Common myeloid progenitor, CD34-positive (primary cell): ENCODE measurements at regions not wholly inside any gene's neighbourhood (a gene's known extent, or its start where the extent isn't known, plus 50 kb on each side); places are given as distances from the start of the nearest gene placed in this dataset.
"Not testable (repeated sequence)": the region's sequence is repeated elsewhere in the genome, so short reads cannot be mapped to it uniquely, and the experiment has no call there.

Source experiments
- CTCF ChIA-PET: fragments of 350-600 bp; sonication (Branson Sonifier 250); formaldehyde crosslinking; loops from one replicate; lab custom pipeline; 2021; ENCODE audit warnings: antibody characterized with exemption; lab: Charles Lee
- POLR2A ChIA-PET: fragments of 350-600 bp; sonication (Branson Sonifier 250); formaldehyde crosslinking; loops from one replicate; lab custom pipeline; 2021; ENCODE audit warnings: antibody characterized with exemption; lab: Charles Lee
- DNase-seq, 3 donors: peaks; one replicate each; pipeline versions ENCODE4 v3.0.0 to v3.0.0-alpha.2; 2013
- H3K27ac ChIP-seq, 2 experiments: 1 replicate in 1 of 2; 2 replicates in 1 of 2; pipeline ENCODE4 v1.7.0; 2013; ENCODE audit warnings: inconsistent platforms in 2 of 2, low read length in 2 of 2, mild to moderate bottlenecking in 2 of 2, low read depth in 1 of 2, moderate library complexity in 1 of 2; ENCODE audit not compliant: severe bottlenecking in 2 of 2, insufficient read depth in 1 of 2, poor library complexity in 1 of 2
- H3K27me3 ChIP-seq, 5 experiments: replicated peaks in 2 of 5; 1 replicate in 3 of 5; 2 replicates in 2 of 5; pipeline versions ENCODE4 v1.6.1 to v1.7.0; 2013; ENCODE audit warnings: low read length in 4 of 5, mild to moderate bottlenecking in 2 of 5, moderate library complexity in 2 of 5, inconsistent platforms in 1 of 5; ENCODE audit not compliant: insufficient read depth in 5 of 5, control insufficient read depth in 4 of 5
- H3K36me3 ChIP-seq, 4 experiments: 1 replicate in 2 of 4; 2 replicates in 2 of 4; pipeline versions ENCODE4 v1.6.1 to v1.7.0; 2013; ENCODE audit warnings: low read length in 3 of 4, control low read depth in 1 of 4, mild to moderate bottlenecking in 1 of 4; ENCODE audit not compliant: control insufficient read depth in 4 of 4, insufficient read depth in 4 of 4
- H3K4me1 ChIP-seq, 4 experiments: 1 replicate in 3 of 4; 2 replicates in 1 of 4; pipeline versions ENCODE4 v1.6.1 to v1.7.1; 2013; ENCODE audit warnings: low read length in 3 of 4, mild to moderate bottlenecking in 3 of 4, control low read depth in 1 of 4, inconsistent platforms in 1 of 4, moderate library complexity in 1 of 4; ENCODE audit not compliant: control insufficient read depth in 4 of 4, insufficient read depth in 4 of 4; ENCODE audit errors: control extremely low read depth in 1 of 4
- H3K4me3 ChIP-seq, 7 experiments: 1 replicate in 4 of 7; 2 replicates in 3 of 7; pipeline versions ENCODE4 v1.5.1 to v1.7.0; 2013; ENCODE audit warnings: mild to moderate bottlenecking in 7 of 7, low read length in 6 of 7, moderate library complexity in 6 of 7, inconsistent platforms in 2 of 7, low read depth in 2 of 7, control low read depth in 1 of 7; ENCODE audit not compliant: insufficient read depth in 4 of 7, control insufficient read depth in 1 of 7; ENCODE audit errors: extremely low read depth in 1 of 7
- H3K9me3 ChIP-seq, 5 experiments: 1 replicate in 4 of 5; 2 replicates in 1 of 5; pipeline versions ENCODE4 v1.6.1 to v1.7.1; 2013; ENCODE audit warnings: low read length in 4 of 5, mild to moderate bottlenecking in 2 of 5, inconsistent platforms in 1 of 5, low read depth in 1 of 5, moderate library complexity in 1 of 5; ENCODE audit not compliant: control insufficient read depth in 4 of 5, insufficient read depth in 2 of 5; ENCODE audit errors: control extremely low read depth in 1 of 5
- WGBS: methylation state at CpG from one replicate; pipeline ENCODE4 v1.1.5; 2013; ENCODE audit not compliant: insufficient coverage; 5-methylcytosine and 5-hydroxymethylcytosine counted together

GRCh38 chr6:128586095-128586494, 65.7 kb upstream of the PTPRK start:
- Histone ChIP-seq H3K36me3 (no peaks in the 10 kb centered on the region), H3K4me3 (no peak overlapping the region), H3K9me3 (no peaks in the 10 kb centered on the region), H3K4me1 (no peaks in the 10 kb centered on the region), H3K27ac (no peak overlapping the region), H3K27me3 (no peaks in the 10 kb centered on the region)
- 100% methylated on average over 1 of the region's 1 CpG for WGBS
- DNase-seq, result no peak
- CTCF ChIA-PET, result no interaction called here
- POLR2A ChIA-PET, result no interaction called here

DNA sequence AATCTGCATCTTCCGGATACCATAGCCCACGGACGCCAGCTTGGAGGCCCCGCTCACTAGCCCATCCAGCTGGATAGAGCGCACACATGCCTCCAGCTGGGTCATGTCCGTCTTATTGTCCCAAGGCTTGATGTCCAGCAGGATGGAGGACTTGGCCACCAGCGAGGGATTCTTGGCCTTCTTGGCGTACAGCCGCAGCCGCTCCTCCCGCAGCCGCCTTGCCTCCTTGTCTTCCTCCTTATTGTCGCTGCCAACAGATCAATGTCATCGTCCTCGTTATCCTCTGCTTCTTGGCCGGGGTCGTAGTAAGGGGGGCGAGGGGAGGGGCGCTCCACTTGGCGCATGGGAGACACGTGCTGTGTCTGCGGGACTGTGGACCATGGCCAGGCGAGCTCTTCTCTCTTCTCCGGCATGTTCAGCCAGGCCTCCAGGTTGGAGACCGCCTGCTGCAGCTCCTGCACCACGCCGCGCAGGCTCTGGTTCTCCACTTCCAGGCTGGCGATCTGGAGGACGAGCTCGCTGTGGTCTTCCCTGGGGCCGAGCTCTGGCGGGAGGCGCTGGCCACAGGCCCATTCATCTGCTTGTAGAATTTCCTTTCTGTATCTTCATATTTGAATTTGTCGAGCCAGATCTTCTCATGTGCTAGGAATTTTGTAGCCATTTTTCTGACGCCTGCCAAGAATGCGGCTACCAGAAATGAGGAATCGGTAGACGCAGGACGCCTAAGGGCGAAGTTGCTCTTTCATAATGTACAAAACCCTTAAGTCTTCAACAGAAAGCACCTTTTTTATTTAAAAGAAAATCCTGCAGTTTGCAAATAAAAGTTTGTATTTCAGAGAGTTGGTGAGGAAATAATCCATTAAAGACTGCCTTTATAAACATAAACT, 60.1 kb upstream of the PTPRK start:
- ChIA-PET POLR2A (no interaction called here), CTCF (no interaction called here)
- DNase-seq, result no peak
- no peak overlapping the region for H3K4me3 ChIP-seq
- H3K4me1 ChIP-seq, result no peaks in the 10 kb centered on the region
- no peaks in the 10 kb centered on the region for H3K36me3 ChIP-seq
- no peaks in the 10 kb centered on the region for H3K9me3 ChIP-seq
- 98% methylated on average over 38 of the region's 41 CpGs for WGBS
- no peak overlapping the region for H3K27ac ChIP-seq
- H3K27me3 ChIP-seq, result no peaks in the 10 kb centered on the region

GRCh38 chr6:128575254-128575653, 54.9 kb upstream of the PTPRK start:
- CTCF ChIA-PET, DNase-seq, H3K9me3 ChIP-seq, H3K27me3 ChIP-seq, H3K4me1 ChIP-seq, H3K27ac ChIP-seq, H3K4me3 ChIP-seq, POLR2A ChIA-PET, H3K36me3 ChIP-seq: not testable (repeated sequence)
- 100% methylated on average over 4 of the region's 5 CpGs for WGBS

GRCh38 chr6:128574402-128574801, 54.0 kb upstream of the PTPRK start:
- peaks cover 0 to 2% (median 0%) of the 10 kb centered on the region in 5 experiments for H3K27me3 ChIP-seq
- CTCF ChIA-PET, result no interaction called here
- H3K9me3 ChIP-seq, result no peaks in the 10 kb centered on the region
- POLR2A ChIA-PET, result no interaction called here
- DNase-seq, result no peak
- H3K4me3 ChIP-seq, result no peak overlapping the region
- no peak overlapping the region for H3K27ac ChIP-seq
- H3K36me3 ChIP-seq, result no peaks in the 10 kb centered on the region
- no peaks in the 10 kb centered on the region for H3K4me1 ChIP-seq

GRCh38 chr6:128573036-128573435, 52.6 kb upstream of the PTPRK start:
- POLR2A ChIA-PET, result no interaction called here
- CTCF ChIA-PET, result no interaction called here

DNA sequence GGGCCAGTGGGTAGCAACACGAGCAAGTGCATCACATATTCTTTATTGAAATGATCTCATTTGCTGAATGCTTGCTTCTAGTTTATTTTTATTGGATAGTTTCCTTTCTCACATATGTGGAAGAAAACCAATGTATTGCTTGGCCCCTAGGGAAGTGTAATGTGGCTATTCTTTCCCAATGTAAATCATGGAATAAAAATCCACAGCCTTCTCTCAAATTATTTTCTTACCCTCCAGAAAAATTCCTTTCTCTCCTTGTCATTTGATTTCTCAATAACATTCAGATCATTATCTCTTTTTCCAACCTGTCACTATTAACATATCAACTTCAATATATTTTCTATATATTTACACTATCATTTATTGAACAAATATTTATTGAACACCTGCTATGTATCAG, 51.9 kb upstream of the PTPRK start:
- POLR2A ChIA-PET, result no interaction called here
- DNase-seq, result no peak
- Histone ChIP-seq H3K4me1 (no peaks in the 10 kb centered on the region), H3K27me3 (peaks cover 0 to 2% (median 0%) of the 10 kb centered on the region in 5 experiments), H3K36me3 (no peaks in the 10 kb centered on the region), H3K4me3 (no peak overlapping the region), H3K9me3 (no peaks in the 10 kb centered on the region), H3K27ac (no peak overlapping the region)
- CTCF ChIA-PET, result no interaction called here
- WGBS, result no CpG with 5 or more reads among the region's 1 CpG

More at GRCh38 chr6:128573036-128573435, 52.6 kb upstream of the PTPRK start:
- Histone ChIP-seq H3K4me3 (no peak overlapping the region), H3K36me3 (no peaks in the 10 kb centered on the region), H3K27me3 (peaks cover 0 to 2% (median 0%) of the 10 kb centered on the region in 5 experiments), H3K9me3 (no peaks in the 10 kb centered on the region), H3K27ac (no peak overlapping the region), H3K4me1 (no peaks in the 10 kb centered on the region)
- no peak for DNase-seq
- WGBS, result 88% methylated on average over 1 of the region's 8 CpGs

DNA sequence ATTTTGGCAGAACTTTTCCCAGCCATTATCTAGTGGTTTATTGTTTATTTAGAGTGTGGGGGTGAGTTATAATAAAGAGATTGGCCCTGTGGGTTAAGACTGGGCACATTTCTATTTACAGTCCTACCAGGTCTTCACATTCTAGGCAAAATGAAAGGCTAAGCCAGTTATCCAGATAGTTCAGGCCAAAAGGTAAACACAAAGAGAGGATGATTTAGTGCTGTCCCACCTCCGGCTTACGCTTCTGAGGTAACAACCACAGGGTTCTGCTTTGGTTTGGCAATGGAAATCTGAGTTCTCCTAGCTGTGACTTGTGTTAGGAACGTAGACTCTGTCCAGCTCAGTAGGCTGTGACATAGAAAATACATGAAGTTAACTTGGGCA, 50.3 kb upstream of the PTPRK start:
- CTCF ChIA-PET, result no interaction called here
- 93% methylated on average over 3 of the region's 3 CpGs for WGBS
- DNase-seq, result no peak
- Histone ChIP-seq H3K4me3 (no peak overlapping the region), H3K27ac (no peak overlapping the region), H3K36me3 (no peaks in the 10 kb centered on the region), H3K27me3 (peaks cover 0 to 2% (median 0%) of the 10 kb centered on the region in 5 experiments), H3K9me3 (no peaks in the 10 kb centered on the region), H3K4me1 (no peaks in the 10 kb centered on the region)
- POLR2A ChIA-PET, result no interaction called here
